Stimulated activated naive CD4-positive, alpha-beta T cell treated with Interleukin-2 at 50 U/mL for 16 hours (primary cell): ENCODE measurements at regions not wholly inside any gene's neighbourhood (a gene's known extent, or its start where the extent isn't known, plus 50 kb on each side); places are given as distances from the start of the nearest gene placed in this dataset.
"Not testable (repeated sequence)": the region's sequence is repeated elsewhere in the genome, so short reads cannot be mapped to it uniquely, and the experiment has no call there.

Experiments
- DNase-seq: peaks from one replicate; lab custom pipeline; 2025; lab: John Stamatoyannopoulos, UW

DNA sequence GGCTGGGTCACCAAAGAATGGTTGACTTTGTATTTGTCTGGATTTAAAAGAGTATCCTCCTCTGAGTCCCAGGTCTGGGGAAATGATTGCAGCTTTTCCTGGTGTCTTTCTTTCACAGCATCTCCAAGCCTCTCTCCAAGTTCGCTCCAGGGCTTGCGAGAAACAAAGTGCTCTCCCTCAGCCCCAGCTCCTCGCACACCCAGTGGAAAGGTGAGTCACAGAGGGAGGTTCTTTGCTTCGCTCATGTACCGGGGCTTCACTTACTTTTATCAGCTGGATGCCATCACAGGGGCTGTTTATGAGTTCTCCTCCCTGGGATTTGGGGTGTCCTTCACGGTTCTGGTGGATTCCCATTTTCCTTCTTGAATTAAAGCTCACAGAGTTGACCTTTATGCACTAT, 252.2 kb upstream of the PLPP4 start:
- no peak for DNase-seq

DNA sequence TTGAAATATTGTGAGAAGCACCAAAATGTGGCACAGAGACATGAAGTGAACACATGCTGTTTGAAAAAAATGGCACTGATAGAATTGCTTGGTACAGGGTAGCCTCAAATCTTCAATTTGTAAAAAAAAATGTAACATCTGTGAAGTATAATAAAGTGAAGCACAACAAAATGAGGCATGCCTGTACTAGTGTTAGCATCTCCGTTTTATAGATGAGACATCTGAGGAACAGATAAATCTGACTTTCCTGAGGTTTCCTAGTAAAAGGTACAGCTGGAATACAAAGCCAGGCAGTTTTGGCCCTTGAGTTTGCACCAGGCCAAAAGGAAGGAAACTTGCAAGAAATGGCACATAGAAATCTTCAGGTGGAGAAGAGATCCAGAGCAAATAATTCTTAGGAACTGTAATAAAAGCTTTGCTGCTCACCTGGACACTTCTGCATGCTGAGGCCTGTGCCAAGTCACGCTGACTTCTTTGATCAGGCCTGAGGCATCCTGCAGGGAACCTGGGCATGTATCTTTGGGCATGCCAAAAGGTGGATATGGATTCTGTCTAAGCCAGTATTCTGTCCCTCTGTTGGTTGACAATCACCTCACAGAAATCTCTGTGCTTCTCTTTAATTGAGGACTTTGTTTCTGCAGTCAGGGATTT, 251.5 kb upstream of the PLPP4 start:
- no peak for DNase-seq

DNA sequence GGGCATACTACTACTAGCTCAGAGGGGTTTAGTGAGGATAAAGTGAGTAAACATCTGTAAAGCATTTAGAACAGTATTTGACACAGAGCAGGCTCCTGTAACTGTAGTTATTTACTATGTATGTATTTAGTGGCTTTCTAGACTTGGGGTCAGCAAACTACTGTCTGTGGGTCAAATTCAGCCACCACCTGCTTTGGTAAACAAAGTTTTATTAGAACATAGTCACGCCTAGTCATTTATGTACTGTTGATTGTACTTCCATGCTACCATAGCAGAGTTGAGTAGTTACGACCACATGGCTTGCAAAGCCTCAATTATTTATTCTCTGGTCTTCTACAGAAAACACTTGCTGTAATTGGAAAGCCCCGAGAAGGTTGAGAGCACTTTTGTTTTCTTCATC, 248.5 kb upstream of the PLPP4 start:
- no peak for DNase-seq

DNA sequence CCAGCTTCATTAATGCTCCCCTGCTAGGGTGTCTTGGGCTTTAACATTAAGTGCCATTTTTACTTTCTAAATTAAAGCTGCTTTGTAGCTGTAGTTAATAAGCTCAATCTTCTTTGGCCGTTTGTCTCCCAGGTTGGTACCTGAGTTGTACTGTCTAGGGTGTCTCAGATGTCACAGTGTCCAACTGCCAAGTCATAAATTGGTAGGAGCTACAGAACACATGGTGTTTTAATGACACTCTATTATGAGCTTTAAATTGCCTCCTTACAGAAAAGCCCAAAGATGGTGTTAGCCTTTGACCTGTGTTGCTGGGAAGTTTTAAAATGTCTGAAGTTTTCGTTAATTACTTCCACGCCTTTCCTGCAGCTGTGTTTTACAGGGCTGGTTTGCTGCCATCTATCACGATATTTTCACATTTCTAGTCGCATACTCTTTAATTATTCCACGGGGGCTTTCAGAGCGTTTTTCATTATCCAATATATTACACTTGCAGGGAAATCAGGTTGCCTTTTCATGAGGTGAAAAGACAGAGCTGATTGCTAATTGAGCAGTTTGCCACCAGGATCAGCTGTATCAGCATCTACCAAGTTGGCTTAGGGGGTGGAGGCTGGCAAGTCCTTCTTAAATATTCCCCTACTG, 247.8 kb upstream of the PLPP4 start:
- DNase-seq: no peak

DNA sequence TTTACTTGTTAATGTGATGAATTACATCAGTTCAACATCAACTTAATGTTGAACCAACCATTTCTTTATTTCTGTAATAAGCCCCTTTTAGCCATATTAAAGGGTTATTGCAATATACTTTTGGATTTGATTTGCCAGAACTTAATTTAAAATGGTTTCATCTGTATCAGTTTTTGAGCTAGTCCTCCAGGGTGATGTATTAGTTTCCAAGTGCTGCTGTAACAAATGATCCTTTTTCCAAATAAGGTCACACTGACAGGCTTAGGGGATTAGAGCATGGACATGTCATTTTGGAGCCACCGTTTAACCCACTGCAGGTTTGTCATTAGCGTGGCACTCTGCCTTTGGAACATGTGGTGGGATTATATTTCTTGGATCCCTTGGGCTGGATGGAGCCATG, 244.8 kb upstream of the PLPP4 start:
- DNase-seq: no peak

DNA sequence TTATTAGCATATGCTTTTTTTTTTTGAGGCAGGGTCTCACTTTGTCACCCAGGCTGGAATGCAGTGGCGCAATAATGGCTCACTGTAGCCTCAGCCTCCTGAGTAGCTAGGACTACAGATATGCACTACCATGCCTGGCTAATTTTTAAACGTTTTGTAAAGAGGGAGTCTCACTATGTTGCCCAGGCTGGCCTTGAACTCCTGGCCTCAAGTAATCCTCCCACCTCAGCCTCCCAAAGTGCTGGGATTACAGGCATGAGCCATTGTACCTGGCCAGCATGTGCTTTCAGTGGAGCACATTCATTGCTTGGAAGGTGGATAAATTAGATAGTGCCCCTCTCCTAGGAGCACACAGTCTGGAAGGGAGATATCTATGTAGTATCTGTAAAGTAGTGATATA, 243.7 kb upstream of the PLPP4 start:
- not testable (repeated sequence) for DNase-seq

DNA sequence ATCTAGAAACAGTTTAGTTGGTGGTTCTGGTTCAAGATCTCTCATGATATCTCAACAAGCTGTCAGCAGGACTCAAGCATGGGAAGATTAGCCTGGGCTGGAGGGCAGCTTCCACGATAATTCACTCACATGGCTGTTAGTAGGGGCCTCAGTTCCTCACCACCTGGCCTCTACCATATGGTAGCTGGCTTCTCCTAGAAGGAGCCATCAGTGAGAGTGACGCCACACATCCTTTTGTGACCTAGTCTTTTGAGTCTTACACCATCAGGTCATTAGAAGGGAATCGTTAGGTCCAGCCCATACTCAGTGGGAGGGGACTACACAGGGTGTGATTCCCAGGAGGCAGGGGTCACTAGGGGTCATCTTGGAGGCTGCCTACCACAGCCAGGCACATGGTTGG, 239.3 kb upstream of the PLPP4 start:
- DNase-seq: no peak

DNA sequence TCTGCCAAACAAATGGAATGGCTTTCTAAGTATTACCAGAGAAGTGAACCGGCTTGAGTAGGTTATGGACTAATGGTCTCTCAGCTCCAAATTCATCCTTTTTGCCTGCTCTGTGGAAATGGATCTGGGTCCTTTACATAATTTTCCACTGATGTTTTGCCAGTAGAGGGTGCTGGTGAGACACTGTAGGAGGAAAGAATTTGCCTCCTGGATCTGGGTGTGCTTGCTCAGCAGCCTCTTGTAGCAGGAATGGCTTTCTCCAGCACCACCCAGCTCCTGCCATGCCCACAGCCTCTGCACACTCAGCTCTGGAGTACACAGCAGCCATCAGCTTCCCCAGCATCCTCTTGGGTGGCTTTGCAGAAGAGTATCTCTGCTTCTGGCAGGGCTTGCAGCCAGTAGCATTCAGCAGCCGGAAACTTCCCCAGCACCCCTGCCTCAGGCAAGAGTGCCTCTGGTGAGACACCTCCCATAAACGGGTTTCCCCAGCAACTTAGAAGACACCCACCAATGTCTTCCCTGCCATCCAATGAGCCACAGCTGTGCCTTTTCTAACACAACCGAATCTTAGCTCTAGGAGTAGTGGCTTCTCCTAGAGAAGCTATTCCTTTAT, 235.0 kb upstream of the PLPP4 start:
- no peak for DNase-seq

DNA sequence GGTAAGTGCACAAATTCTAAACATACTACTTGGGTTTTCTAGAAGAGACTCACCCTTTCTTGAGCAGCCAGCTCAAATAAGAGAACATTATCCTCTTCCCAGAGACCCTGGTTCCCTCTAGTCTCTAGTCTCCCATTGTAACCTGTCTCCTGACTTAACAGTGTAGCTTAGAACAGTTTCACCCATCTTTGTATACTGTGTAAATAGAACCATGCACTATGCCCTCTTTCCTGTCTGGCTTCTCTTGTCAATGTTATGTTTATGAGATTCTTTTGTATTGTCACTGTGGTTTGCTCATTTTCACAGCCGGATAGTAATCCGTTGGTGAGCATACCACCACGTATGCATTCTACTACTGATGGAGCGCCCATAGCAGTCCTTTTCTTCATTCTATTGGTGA, 227.4 kb upstream of the PLPP4 start:
- no peak for DNase-seq

DNA sequence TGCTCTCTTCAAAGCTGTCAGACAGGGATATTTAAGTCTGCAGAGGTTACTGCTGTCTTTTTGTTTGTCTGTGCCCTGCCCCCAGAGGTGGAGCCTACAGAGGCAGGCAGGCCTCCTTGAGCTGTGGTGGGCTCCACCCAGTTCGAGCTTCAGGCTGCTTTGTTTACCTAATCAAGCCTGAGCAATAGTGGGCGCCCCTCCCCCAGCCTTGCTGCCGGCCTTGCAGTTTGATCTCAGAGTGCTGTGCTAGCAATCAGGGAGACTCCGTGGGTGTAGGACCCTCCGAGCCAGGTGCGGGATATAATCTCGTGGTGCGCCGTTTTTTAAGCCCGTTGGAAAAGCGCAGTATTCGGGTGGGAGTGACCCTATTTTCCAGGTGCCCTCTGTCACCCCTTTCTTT, 217.3 kb upstream of the PLPP4 start:
- DNase-seq: not testable (repeated sequence)

DNA sequence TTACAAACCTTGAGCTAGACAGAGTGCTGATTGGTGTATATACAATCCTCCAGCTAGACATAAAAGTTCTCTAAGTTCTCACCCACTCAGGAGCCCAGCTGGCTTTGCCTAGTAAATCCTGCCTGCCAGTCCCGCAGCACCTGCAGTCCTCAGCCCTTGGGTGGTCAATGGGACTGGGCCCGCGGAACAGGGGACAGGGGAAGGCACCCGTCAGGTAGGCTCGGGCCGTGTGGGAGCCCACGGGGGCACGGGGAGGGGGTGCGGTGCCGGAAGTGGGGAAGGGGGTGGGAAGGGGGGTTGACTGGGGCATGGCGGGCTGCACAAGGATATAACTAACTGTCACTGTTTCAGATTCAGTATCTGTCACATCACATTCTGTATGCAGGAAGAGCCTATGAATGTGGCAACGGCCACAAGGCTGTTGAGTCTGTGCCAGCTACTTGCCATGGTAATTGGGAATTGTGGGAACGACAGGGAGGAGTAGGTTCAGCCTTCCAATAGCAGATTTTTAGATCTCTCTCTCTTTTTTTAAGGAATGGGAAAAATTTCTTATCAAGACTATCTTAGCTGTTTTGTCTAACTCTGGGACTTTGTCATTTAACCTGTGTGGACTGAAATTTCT, 205.1 kb upstream of the PLPP4 start:
- DNase-seq: no peak

DNA sequence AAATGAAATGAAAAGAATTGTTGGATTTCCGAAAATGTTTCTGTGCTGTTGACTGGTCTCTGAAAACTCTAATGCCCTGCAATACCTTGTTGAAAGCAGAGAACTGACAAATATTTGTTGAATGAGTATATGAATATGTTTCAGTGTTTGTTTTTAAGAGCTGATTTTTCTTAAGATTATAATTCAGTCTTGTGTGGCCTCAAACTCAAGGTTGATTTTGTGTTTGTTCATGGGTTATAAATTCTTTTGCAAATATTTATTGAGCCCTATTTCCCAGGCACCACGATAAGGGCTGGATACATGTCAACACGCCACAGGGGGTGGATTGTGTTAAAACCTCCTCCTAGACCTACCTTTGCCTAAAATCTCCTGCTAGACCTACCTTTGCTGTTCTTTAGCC, 203.9 kb upstream of the PLPP4 start:
- no peak for DNase-seq

DNA sequence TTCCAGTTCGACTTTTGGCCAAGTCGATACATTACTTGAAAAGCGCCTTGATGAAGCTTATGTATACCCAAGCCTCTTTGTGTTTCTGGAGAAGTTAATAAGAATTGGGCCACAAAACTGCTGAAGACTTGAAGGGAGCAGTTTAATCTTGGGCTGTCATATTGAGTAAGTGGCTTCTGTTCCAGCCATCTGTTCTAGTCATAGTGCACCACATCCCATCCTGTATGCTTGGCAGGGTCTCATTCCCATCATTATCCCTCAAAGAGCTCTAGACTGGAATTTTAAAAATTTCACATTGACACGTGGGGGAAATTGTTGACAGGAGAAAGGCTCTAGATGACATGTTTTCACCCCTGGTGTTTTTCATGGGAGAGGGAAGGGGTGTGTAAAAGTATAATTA, 196.6 kb upstream of the PLPP4 start:
- no peak for DNase-seq

DNA sequence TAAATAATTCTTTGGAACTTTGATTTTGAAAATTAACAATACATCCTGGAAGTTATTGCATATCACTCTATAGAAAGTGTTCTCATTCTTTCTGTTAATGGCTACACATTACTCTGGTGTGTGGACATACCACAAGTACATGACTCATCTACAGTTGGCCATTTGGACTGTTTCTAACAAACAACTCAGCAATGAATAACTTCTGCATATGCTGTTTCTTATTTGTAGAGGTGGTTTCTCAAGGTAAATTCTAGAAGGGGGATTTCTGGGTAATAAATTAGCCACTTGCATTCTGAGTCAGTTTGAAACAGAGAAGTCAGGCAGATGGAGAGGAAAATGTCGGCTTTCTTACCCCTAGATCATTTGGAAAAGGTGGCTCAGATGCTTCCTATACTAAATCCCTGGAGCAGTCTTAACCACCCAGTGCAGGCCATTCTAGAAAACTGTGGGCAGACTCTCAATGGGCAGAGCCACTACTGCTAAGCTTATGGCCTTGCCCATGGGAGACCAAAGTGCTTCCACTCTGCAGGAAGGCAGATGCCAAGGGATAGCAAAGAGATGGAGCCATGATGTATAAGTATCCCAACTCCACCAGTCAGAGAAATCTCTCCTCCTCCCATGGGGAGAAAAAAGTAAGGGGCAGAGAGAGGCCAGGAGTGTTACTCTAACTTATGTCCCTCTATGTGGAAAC, 194.0 kb upstream of the PLPP4 start:
- no peak for DNase-seq

DNA sequence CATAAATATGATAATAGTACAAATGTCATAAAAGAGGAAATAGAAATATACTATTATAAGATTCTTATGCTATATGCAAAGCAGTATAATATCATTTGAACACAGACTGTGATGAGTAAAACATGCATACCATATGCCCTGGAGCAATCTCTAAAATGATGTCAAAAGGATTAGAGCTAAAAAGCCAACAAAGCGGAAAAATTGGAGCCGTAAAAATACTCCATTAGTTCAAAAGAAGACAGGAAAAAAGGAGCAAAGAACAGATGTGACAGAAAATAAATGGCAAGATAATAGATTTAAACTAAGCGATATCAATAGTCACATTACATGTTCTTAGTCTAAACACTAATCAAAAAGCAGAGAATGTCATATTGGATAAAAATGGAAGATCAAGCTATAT, 191.0 kb upstream of the PLPP4 start:
- DNase-seq: no peak

DNA sequence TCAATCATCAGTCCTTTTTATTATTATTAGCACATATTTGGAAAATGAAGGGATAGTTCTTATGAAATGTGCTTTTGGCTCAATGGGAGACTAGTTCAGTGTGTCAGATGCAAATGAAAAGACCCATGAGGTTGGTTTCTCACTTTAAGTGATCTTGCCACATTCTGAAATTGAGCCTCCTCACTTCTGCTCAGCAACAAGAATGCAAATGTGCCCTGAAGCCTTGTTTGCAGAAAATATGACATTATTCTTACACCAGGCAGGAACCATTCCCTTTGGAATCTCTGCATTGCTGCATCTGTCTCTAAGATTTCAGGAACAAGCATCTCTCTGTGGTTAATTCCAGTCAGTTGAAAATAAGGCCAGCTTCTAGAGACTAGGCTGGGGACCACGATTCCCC, 186.1 kb upstream of the PLPP4 start:
- no peak for DNase-seq

DNA sequence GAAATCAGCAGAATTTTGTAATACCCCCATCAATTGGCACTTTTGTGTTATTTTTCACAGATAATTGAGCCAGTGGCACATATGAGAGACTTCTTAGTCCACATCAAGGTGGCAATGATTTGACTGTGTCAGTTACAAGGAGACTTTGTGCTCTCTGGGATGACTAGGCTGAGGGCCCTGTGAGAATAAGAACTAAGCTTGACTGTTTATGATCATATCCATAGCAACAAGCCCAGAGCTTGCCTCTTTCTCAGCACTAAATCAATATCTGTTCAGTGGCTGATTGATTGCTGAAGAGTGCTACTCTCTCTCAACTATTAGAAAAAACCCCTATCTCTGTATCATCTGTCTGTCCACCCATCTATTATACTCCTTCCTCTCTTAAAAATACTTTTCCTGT, 185.3 kb upstream of the PLPP4 start:
- no peak for DNase-seq

DNA sequence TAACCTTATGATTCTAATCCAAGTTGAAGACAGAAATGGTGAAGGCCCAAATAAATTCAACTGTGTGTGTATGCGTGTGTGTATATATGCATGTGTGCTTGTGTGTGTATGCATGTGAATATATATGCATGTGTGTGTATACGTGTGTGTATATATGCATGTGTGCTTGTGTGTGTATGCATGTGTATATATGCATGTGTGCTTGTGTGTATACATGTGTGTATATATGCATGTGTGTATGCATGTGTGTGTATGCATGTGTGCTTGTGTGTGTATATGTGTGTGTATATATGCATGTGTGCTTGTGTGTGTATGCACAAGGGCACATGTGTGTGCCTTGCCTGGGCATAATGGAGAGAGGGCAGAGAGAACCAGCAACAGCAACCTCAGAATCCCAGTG, 184.7 kb upstream of the PLPP4 start:
- DNase-seq: no peak

DNA sequence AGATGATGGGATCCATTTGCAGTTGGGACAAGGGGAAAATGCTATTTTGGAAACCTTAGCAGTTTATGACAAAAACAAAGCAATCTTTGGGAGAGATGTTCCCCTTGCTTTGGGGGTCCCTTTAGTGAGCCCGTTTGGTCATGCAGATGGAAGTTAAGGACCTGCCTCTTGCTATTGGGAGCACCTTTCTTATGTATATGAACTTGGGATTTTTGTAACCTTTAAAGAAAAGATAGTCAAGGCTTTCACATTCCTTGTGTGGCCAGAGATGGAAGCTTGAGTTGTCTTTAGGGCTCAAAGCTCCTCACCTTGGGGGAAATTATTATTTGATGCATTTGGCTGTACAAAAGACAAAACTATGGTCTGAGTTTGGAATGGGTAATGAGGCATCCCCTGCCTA, 179.0 kb upstream of the PLPP4 start:
- DNase-seq: no peak

DNA sequence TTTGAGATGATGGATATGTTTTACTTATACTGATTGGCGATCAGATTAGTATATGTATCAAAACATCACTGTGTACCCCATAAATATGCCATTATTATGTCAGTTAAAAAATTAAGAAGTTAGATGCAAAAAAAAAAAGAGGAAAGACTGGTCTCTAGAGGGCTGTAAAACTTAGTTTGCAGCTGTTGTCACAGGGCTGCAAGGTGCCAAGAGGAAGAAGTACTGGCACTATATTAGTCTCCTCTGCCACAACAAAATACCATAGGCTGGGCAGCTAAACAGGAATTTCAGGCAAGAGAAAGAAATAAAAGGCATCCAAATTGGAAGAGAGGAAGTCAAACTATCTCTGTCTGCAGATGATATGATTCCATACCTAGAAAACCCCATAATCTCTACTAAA, 177.8 kb upstream of the PLPP4 start:
- DNase-seq: no peak

DNA sequence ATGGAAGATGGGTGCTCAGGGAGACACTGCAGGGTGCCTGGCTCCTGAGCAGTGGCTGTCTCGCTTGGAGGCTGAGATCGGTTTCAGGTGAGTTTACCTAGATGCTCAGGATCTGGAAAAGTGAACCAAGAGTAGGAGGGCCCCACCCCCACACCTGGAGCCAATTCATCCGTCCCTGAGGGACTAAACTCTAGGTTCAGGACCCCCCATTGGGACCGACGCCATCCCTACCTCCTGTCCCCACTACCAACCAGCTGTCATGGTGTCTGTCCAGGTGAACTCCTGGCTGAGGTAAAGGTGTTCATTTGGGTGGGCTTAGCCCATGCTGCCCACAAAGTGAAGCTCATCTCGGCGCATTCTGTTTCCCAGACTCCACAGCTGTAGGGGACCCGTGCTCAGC, 174.6 kb upstream of the PLPP4 start:
- no peak for DNase-seq

DNA sequence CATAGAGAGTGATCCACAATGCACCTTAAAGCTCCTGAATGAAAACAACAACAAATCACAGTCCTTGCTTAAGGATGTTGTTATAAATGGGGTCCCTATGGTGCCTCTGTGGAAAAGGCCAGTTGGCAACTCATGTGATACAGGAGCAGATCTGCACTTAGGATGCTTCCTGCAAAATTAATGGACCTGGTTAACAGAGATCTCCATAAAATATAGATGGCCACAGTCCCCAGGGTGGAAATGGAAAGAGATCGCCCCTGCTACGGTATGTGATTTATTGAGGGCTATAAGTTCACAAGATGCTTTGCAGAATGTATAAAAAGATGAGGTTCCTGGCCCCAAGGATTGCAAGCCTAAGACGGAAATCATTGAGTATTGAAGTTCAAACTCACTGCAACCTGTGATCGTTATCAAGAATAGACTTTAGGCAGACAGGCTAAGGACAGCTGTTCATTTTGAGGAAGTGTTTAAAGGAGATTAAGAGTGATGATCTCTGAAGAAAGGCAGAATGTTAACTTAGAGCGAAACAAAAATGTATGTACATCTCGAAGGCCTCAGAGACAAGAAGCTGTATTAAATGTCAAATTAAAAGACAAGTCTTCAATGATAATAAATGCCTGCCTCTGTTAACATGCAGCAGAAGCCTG, 174.1 kb upstream of the PLPP4 start:
- DNase-seq: no peak
